NB4 (cell line): ENCODE measurements at regions not wholly inside any gene's neighbourhood (a gene's known extent, or its start where the extent isn't known, plus 50 kb on each side); places are given as distances from the start of the nearest gene placed in this dataset.

ENCODE experiments used
- CTCF ChIP-seq: IDR thresholded peaks from one replicate; pipeline ENCODE4 v1.5.1; 2012; ENCODE audit warnings: low read depth, low read length
- POLR2A ChIP-seq: IDR thresholded peaks from 2 replicates; pipeline ENCODE4 v1.6.1; 2011; ENCODE audit warnings: mild to moderate bottlenecking; ENCODE audit not compliant: insufficient read length; ENCODE audit errors: extremely low read depth

GRCh38 chr5:171623551-171624097 is 162.0 kb upstream of the SMIM23 start:
- no peak for TF ChIP-seq CTCF
- TF ChIP-seq POLR2A, result no peak
